Tibial nerve (tissue), 4 donors: ENCODE measurements at regions not wholly inside any gene's neighbourhood (a gene's known extent, or its start where the extent isn't known, plus 50 kb on each side); places are given as distances from the start of the nearest gene placed in this dataset.
"Not testable (repeated sequence)": the region's sequence is repeated elsewhere in the genome, so short reads cannot be mapped to it uniquely, and the experiment has no call there.

Experiments used
- DNase-seq, 2 donors: peaks; one replicate each; pipeline ENCODE4 v3.0.0-alpha.2; 2019; ENCODE audit warnings: low spot score in 2 of 2
- H3K27ac ChIP-seq, 4 donors: fragments of 200-600 bp; sonication (generic) in 3 of 4; one replicate each; pipeline ENCODE4 v1.5.1; 2017 to 2019; ENCODE audit warnings: mild to moderate bottlenecking in 1 of 4
- H3K27me3 ChIP-seq, 2 donors: fragments of 200-600 bp; sonication (generic) in 1 of 2; one replicate each; pipeline versions ENCODE4 v1.5.1 to v1.6.0; 2017 to 2019
- H3K36me3 ChIP-seq, 3 donors: fragments of 200-600 bp; sonication (generic); one replicate each; pipeline ENCODE4 v1.5.1; 2018 to 2019
- H3K4me1 ChIP-seq, 4 donors: fragments of 200-600 bp; sonication (generic) in 3 of 4; one replicate each; pipeline ENCODE4 v1.5.1; 2017 to 2019
- H3K4me3 ChIP-seq, 4 donors: fragments of 200-600 bp; sonication (generic) in 3 of 4; one replicate each; pipeline ENCODE4 v1.5.1; 2017 to 2019; ENCODE audit warnings: mild to moderate bottlenecking in 1 of 4, moderate library complexity in 1 of 4
- H3K9me3 ChIP-seq, 4 donors: fragments of 200-600 bp; sonication (generic) in 3 of 4; one replicate each; pipeline ENCODE4 v1.5.1; 2017 to 2019
- EP300 ChIP-seq, 2 donors: sonication (generic); formaldehyde crosslinking; IDR thresholded peaks; one replicate each; pipeline ENCODE4 v1.6.1; 2017; ENCODE audit warnings: antibody characterized with exemption in 2 of 2, mild to moderate bottlenecking in 1 of 2
- POLR2A ChIP-seq, 2 donors: fragments of 450-650 bp; IDR thresholded peaks; one replicate each; pipeline ENCODE4 v1.6.1; 2017; ENCODE audit warnings: antibody characterized with exemption in 2 of 2, mild to moderate bottlenecking in 2 of 2, moderate library complexity in 2 of 2
- WGBS, 2 donors: methylation state at CpG; one replicate each; pipeline ENCODE4 v1.1.5; 2018; 5-methylcytosine and 5-hydroxymethylcytosine counted together
- TF ChIP-seq, protein P1 (sequence below), 5 experiments: fragments of 200-600 bp in 3 of 5; fragments of 450-650 bp in 2 of 5; sonication (generic) in 3 of 5; IDR thresholded peaks; one replicate each; pipeline ENCODE4 v1.5.1; 2016 to 2019; ENCODE audit warnings: antibody characterized with exemption in 5 of 5, mild to moderate bottlenecking in 3 of 5, moderate library complexity in 2 of 5

GRCh38 chr5:169519358-169519757 lies 64.2 kb upstream of the SPDL1 start:
- Histone ChIP-seq H3K27me3 (no peaks in the 10 kb centered on the region), H3K27ac (no peak overlapping the region), H3K36me3 (no peaks in the 10 kb centered on the region), H3K4me1 (no peaks in the 10 kb centered on the region), H3K4me3 (no peak overlapping the region), H3K9me3 (peaks cover 0 to 9% (median 0%) of the 10 kb centered on the region in 4 donors)
- no peak for DNase-seq
- TF ChIP-seq, protein P1, sequence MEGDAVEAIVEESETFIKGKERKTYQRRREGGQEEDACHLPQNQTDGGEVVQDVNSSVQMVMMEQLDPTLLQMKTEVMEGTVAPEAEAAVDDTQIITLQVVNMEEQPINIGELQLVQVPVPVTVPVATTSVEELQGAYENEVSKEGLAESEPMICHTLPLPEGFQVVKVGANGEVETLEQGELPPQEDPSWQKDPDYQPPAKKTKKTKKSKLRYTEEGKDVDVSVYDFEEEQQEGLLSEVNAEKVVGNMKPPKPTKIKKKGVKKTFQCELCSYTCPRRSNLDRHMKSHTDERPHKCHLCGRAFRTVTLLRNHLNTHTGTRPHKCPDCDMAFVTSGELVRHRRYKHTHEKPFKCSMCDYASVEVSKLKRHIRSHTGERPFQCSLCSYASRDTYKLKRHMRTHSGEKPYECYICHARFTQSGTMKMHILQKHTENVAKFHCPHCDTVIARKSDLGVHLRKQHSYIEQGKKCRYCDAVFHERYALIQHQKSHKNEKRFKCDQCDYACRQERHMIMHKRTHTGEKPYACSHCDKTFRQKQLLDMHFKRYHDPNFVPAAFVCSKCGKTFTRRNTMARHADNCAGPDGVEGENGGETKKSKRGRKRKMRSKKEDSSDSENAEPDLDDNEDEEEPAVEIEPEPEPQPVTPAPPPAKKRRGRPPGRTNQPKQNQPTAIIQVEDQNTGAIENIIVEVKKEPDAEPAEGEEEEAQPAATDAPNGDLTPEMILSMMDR (IDR thresholded peaks at IDR 0.05): no peak
- TF ChIP-seq EP300 (IDR thresholded peaks at IDR 0.05): no peak
- TF ChIP-seq POLR2A (IDR thresholded peaks at IDR 0.05): no peak

DNA sequence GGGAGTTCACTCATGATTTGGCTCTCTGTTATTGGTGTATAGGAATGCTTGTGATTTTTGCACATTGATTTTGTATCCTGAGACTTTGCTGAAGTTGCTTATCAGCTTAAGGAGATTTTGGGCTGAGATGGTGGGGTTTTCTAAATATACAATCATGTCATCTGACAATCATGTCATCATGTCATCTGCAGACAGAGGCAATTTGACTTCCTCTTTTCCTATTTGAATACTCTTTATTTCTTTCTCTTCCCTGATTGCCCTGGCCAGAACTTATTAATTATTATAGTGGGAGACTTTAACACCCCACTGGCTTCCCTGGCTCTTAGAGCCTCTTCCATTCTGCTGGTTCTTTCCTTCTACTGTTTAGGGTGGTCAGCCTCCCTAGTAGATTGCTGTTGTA lies 64.8 kb upstream of the SPDL1 start:
- not testable (repeated sequence) for H3K9me3 ChIP-seq, DNase-seq

DNA sequence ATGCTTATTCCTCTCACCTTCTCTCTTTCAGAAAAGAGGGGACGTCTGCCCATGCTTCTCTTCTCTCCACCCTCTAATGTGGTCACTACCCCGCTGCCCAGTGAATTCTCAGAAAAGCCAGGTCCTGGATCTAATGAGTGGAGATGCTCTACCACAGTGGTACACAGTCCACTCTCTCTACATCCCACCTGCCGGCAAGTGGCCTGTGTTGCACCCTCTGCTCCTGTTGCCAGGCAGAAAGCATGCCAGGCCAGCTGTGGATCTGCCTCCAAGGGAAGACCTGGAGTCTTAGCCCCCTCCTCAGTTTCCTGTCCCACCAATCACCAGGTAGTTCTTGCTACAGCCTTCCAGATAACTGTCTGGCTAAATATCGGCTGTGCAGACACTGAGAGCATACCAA lies 71.2 kb upstream of the SPDL1 start:
- no peaks in the 10 kb centered on the region for H3K4me1 ChIP-seq
- TF ChIP-seq, protein P1 (IDR thresholded peaks at IDR 0.05): no peak
- TF ChIP-seq POLR2A (IDR thresholded peaks at IDR 0.05): no peak
- TF ChIP-seq EP300 (IDR thresholded peaks at IDR 0.05): no peak
- no peak for DNase-seq
- no peaks in the 10 kb centered on the region for H3K36me3 ChIP-seq
- no peaks in the 10 kb centered on the region for H3K27me3 ChIP-seq
- 84 to 92% methylated on average over 4 of the region's 4 CpGs for WGBS, 2 donors
- H3K9me3 ChIP-seq: no peaks in the 10 kb centered on the region
- H3K27ac ChIP-seq: no peak overlapping the region
- H3K4me3 ChIP-seq: no peak overlapping the region

More for the DNA sequence above, 64.8 kb upstream of the SPDL1 start:
- H3K4me1 ChIP-seq, H3K27ac ChIP-seq, H3K4me3 ChIP-seq, H3K27me3 ChIP-seq, H3K36me3 ChIP-seq: not testable (repeated sequence)

- H3K4me1 ChIP-seq: no peaks in the 10 kb centered on the region
- no peaks in the 10 kb centered on the region for H3K9me3 ChIP-seq
- H3K36me3 ChIP-seq: no peaks in the 10 kb centered on the region
- no peak for DNase-seq
- H3K4me3 ChIP-seq: no peak overlapping the region
- WGBS, 2 donors: 42 to 47% methylated on average over 3 of the region's 3 CpGs
- no peak for TF ChIP-seq POLR2A (IDR thresholded peaks at IDR 0.05)
- TF ChIP-seq, protein P1 (IDR thresholded peaks at IDR 0.05): no peak
- TF ChIP-seq EP300 (IDR thresholded peaks at IDR 0.05): no peak
- H3K27me3 ChIP-seq: no peaks in the 10 kb centered on the region
- no peak overlapping the region for H3K27ac ChIP-seq
Measured at GRCh38 chr5:169511708-169512107, 71.9 kb upstream of the SPDL1 start.

DNA sequence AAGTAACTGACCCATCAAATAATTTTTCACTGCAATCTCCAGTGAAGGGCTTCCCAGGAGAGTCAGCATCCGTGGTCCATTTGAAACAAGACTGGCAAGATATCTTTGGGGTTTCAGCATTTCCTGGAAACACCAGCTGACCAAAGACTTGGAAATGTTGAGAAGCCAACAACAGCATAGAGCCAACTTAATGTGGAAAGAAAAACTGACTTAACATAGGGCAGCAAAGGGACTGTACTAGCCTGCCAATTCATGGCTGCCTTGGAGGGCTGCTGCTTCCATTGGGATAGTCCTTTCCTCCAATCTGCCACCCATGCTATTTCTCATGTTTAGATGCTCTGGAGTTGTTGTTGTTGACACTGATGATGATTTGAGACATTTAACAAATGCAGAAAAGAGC lies 76.5 kb upstream of the SPDL1 start:
- DNase-seq: no peak
- no peaks in the 10 kb centered on the region for H3K27me3 ChIP-seq
- H3K4me3 ChIP-seq: no peak overlapping the region
- H3K9me3 ChIP-seq: no peaks in the 10 kb centered on the region
- WGBS, 2 donors: 46 to 75% methylated on average over 1 of the region's 1 CpG
- H3K4me1 ChIP-seq: no peaks in the 10 kb centered on the region
- TF ChIP-seq, protein P1 (IDR thresholded peaks at IDR 0.05): no peak
- TF ChIP-seq POLR2A (IDR thresholded peaks at IDR 0.05): no peak
- TF ChIP-seq EP300 (IDR thresholded peaks at IDR 0.05): no peak
- no peak overlapping the region for H3K27ac ChIP-seq
- no peaks in the 10 kb centered on the region for H3K36me3 ChIP-seq

- no peaks in the 10 kb centered on the region for H3K9me3 ChIP-seq
- TF ChIP-seq, protein P1 (IDR thresholded peaks at IDR 0.05): no peak
- TF ChIP-seq POLR2A (IDR thresholded peaks at IDR 0.05) (no peak), EP300 (IDR thresholded peaks at IDR 0.05) (no peak)
- no peaks in the 10 kb centered on the region for H3K4me1 ChIP-seq
- no peaks in the 10 kb centered on the region for H3K27me3 ChIP-seq
- DNase-seq: no peak
- no peak overlapping the region for H3K4me3 ChIP-seq
- 50 to 57% methylated on average over 5 of the region's 5 CpGs for WGBS, 2 donors
- H3K36me3 ChIP-seq: no peaks in the 10 kb centered on the region
- no peak overlapping the region for H3K27ac ChIP-seq
Measured at GRCh38 chr5:169503886-169504285, 79.7 kb upstream of the SPDL1 start.
